AG08396 (cell line): ENCODE measurements at regions not wholly inside any gene's neighbourhood (a gene's known extent, or its start where the extent isn't known, plus 50 kb on each side); places are given as distances from the start of the nearest gene placed in this dataset.

Source experiments
- DNase-seq: peaks from one replicate; pipeline ENCODE4 v3.0.0; 2012; ENCODE audit warnings: low spot score, mixed read lengths

DNA sequence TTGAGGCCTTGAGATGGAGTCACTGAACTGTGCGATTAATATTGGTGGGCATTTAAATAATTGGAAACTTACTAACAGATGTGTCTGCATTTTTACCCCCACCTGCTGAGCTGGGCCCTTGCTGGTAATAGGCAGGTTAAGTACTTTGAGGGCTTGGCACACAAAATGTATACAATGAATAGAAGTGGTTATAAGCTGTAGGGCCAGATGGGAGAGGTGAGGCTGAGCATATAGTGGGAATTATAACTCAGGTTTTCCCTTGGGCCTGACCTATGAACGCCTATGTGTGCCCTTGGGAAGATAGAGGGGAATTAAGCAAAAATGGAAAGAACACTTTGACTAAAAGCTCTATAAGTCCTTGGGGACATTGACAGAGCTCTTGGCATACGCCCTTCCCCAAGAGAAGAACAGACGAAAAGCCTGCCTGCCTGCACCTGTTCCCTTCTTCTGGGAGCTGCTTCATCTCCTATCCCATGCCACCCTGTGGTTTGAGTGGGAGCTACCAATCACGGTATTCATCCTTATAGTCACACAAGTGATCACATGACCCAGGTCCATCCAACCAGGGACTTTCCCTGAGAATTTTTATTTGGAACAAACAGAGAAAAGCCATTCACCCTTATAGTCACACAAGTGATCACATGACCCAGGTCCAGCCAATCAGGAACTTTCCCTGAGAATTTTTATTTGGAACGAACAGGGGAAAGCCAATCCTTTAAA is 260.7 kb upstream of the CSF3R start:
- no peak for DNase-seq

DNA sequence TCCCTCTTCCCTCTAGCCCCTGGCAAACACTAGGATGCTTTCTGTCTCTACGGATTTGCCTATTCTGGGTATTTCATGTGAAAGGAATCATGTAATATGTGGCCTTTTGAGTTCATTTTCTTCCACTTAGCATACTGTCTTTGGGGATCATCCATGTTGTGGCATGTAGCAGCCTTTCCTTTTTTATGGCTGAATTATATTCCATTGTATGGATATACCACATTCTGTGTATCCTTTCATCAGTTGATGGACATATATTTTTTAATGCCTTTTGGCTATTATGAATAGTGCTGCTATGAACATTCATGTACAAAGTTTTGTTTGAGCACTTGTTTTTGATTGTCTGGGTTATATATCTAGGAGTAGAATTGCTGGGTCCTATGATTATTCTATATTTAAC is 258.4 kb upstream of the CSF3R start:
- DNase-seq: no peak

DNA sequence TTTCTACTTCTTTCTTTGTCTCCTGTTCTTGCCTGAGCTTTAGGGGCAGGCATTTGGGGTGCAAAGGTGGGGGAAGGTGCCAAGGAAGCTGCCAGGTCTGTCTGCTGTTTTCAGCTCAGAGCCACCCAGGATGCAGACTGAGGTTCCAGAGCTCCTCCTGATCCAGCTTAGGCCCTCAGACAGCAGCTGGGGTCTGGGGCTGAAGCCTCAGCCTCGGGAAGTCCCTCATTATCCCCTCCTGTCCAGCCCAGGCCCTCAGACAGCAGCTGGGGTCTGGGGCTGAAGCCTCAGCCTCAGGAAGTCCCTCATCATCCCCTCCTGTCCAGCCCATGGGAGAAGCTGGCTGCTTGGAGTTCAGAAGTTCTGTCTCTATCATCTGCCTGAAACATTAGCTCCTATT is 257.7 kb upstream of the CSF3R start:
- no peak for DNase-seq

DNA sequence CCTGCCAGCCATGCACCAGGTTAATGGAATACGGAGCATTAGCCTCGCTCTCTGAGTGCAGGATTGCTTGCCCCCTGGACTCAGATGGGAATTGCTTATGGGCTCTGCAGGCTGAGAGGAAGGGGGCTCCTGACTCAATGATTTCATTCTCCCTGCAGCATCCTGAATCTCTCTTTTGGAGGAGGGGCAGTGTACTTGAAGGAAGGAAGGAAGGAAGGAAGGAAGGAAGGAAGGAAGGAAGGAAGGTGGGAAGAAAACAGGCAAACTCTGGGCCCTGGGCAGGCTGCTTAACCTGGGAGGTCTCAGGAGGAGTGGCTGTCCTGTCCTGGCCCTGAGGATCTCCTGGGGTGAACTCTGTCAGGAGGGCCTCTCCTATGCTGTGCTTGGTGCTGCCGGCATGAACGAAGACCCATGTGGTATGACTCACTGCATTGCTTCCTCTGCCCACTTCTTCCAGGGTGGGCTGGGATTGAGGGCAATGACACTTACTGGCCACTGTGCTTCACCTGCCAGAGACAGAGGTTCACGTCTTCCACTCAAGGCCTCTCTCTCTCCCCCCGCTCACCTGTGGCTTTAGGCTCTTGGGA is 257.1 kb upstream of the CSF3R start:
- no peak for DNase-seq

DNA sequence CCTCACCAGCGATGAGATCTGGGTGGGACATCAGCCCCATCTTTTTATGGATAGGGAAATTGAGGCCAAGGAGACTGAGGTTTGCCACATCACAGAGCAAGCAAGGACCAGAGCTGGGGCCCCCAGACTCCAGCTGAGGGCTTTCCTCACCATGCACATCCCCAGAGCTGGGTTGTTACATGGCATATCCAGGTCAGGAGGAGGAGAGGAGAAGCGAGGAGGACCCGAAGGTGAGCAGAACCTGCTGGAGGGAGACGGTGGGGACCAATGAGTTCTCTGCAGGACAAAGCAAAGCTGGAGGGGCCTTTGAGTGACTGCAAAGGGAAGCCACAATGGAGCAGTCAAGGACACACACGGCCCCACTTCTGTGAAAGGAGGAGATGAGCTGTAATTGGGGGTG is 255.5 kb upstream of the CSF3R start:
- DNase-seq: no peak

DNA sequence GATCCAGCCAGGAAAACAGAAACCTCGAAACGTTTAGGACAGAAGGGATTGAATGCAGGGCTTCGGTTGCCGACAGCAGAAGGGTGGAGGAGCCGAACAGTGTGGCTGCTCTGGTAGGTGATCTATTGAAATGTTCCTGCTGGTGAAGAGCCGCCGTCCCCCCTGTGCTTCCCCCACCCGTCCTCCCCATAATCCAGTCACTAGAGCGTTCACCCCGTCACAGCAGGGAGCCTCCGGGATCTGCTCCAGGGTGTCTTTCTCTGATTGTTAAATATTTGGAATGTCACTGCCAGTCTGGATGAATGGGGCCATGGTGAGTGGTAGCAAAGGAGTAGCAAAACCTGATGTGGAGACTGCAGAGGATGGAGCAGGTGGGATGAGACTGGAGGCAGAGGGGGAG is 255.1 kb upstream of the CSF3R start:
- no peak for DNase-seq

DNA sequence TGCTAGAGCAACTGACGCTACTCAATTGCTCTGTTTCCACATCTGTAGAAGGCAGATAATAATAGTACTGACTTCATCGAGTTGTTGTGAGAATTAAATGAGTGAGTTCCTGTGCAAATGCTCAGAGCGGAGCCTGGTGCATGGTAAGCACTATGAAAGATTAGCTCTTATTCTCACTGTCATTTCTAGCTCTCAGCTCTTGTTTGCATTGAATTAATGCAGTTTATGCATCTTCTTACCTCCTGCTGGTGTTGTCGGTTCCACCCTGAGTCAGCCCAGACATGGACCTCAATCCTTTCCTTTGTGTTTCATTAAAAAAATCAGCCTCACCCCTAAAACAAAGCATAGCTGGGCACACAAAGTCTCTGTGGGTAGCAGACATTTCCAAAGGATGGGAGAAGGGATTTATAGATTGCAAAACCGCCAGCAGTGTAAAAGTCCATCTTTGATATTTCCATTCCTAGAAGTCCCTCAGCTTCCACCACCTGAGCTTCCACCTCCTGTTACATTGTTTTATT is 254.4 kb upstream of the CSF3R start:
- no peak for DNase-seq

DNA sequence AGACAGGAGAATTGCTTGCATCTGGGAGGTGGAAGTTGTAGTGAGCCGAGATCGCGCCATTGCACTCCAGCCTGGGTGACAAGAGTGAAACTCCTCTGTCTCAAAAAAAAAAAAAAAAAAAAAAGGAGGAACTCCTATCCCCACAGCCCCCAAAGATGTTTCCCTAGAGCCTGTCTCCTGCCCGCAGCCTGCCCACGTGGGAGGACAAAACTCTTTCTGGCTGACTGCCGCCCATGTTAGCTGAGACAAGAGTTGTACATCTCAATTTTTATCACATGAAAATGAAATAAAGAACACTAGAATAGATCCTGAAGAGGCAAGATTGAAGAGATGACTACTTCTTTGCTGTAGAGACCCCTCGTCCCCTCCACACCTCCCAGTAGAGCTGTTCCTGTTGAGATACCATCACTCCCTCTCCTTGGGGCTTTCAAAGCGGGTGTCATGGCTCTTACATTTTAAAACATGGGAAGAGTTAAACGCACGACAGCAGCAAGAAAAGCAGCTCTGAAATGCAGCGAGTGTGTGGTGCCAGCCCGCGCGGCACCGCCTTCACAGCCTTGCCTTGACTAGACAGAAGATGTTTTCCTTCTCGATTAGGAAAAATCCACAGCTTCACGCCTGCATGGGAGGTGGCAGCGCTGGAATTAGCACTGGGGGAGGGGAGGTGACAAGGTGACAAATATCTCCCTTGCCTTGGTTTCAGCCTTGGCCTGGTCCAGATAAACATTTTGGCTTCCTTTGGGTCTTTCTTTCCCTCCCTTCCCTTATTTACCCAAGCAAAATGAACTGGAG is 253.4 kb upstream of the CSF3R start:
- DNase-seq: no peak

DNA sequence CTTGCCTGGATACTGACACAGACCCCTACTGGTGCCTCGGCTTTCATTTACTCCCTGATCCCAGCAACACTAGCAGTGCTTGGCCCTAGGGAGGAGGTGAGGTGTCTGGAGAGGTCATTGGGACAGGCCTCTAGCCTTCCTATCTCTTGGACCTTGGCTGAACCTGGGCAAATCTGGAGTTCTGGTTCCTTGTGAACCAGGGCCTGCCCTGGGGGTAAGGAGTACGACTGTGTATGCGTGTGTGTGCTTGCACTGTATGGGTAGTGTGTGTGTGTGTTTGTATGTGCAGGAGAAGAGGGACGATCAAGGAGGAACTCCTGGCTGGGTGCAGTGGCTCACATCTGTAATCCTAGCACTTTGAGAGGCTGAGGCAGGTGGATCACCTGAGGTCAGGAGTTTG is 252.7 kb upstream of the CSF3R start:
- no peak for DNase-seq

DNA sequence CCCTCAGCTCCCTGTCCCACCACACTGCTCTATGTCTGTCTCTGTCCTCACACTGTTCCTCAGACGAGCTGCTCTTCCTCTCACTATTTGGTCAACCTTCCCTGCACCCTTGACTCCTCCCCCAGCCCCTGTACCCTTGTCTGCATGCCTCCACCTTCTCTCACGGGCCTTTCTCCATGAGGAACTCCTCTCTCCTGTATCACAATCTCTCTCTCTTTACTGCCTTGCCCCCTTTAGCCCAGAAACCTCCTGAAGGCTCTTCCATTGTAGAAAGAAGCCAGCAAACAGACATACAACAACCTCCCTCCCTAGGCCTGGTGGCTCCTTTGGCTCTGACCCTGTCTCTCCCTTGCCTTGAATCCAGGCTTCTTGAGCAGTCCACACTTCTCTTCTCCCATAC is 251.6 kb upstream of the CSF3R start:
- DNase-seq: no peak

DNA sequence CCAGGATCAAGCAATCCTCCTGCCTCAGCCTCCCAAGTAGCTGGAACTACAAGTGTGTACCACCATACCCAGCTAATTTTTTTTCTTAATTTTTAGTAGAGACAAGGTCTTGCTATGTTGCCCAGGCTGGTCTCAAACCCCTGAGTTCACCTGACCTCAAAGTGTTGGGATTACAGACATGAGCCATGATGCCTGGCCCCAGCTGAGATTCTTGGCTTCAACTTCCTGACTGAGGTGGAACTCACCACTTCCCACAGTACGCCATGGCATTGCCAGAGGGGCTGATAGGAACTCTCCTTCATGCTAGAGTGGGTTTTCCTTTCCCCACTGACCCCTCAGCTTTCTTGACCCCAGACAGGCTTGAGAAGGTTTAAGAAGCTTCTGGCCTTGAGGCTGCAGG is 251.0 kb upstream of the CSF3R start:
- DNase-seq: no peak

DNA sequence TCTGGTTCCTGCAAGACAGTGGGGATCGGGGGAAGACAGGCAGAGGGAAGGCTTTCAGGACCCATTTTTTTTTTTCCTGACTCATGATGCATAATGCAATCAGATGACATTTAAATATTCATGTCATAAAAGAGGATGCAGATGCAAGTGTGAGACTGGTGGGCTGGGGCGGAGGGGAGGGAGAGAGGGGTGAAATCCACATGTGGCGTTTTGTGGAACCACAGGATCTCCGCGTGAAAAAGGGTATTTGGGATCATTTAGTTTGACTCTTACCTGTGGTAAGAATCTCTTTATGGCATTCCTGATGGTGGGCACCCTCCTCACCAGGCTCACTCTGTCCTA is 249.3 kb upstream of the CSF3R start:
- DNase-seq: no peak

DNA sequence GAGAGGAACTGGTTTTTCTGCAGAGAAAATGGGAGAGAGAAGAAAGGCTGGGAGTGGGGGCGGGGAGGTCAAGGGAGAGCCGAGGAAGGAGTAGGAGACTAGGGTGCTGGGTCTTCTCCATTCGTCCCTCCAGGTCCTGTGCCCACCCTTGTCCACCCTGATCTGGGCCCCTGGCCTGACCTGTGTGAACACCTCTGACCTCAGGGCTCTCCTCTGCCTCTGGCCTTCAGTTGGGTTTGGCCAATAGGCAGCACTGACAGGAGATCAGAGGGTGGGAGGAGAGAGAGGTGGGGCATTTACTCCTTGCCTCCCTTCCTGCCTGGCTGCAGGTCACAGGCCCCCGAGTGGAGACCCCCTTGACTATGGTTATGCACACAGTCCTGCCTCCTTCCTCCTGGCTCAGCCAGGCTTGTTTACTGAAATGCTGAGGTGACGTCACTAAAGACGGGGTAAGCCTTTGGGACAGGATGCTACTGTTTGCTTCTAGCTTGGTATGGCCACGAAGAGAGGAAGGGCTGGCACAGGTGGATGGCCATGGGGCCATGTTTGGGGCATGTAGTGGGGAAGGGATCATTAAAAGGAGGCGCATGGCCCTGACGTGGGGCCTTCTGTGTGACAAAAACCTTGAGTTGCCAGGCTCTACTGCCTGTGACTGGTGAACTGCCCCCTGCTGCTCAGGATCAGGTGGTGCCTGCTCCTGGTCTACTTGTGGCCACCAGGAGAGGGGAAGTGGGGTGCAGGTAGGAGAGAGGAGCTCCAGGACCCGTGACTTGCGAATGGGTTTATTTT is 248.7 kb upstream of the CSF3R start:
- no peak for DNase-seq

DNA sequence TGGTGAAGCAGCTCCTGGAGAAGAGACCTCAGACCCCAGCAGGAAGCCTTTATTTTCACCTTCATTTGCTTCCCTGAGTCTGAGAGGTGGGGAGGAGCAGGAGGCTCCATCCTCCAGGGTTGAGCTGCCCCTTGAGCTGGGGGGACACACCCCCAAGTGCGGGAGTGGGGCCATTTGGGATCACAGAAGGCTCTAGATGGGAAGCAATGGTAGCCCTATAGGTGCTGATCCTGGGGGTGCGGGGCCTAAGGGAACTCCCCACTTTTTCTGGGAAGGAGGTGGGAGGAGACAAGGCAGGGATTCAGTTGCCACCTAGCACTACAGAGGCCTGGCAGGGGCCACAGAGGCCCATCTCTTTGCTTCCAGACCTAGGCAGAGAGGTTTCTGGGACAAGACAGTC is 247.9 kb upstream of the CSF3R start:
- no peak for DNase-seq

DNA sequence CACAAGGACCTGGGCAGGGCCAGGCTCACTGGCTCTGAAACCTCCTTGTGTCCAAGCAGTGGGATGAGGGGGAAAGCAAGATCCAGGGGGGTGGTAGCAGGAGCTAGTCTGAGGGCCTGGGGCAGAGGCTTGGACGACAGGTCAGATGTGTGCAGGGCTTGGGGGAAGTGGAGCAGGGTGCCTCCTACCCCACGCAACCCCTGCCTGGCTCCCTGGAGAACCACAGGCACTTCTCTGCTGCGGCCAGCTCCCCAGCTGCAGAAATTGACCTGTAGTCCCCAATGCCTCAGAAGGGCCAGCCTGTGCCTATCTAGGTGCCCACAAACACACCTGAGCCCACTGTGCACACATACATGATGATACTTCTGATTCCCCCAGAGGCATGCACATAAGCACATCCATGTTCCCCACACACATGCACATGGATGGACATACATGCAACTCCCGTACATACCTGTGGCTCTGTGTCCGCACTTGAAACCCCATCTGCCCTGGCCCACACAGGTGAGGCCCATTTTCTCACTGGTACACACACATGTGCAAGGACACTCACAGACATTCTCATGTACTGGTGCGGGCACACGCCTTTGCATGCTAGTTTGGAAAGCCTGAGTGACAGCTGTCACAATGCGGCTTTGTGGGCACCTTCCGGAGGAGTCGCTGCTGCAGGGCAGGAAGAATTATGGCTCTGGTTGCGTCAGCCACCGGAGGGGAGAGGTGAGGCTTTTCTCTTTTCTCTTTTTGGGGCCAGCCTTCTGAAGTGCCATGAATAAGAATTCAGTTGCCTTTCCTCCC is 247.2 kb upstream of the CSF3R start:
- no peak for DNase-seq

DNA sequence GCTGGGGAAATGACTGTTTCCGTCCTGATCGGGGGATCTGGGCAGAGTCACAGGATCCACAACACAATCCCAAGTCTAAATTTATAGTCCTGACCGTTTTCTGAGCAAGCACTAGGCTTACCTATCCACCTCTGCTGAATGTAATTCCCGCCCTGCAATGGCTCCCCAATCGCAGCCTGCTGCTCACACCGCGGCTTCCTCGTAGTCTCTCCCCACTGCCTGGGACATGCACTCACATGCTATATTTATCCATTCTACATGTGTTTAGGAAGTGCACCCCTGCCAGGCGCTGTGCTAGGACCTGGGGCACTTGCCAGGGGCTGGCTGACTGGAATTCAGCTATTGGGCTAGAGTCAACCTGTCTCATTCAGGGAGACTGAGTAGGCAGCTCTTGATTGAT is 246.6 kb upstream of the CSF3R start:
- no peak for DNase-seq

DNA sequence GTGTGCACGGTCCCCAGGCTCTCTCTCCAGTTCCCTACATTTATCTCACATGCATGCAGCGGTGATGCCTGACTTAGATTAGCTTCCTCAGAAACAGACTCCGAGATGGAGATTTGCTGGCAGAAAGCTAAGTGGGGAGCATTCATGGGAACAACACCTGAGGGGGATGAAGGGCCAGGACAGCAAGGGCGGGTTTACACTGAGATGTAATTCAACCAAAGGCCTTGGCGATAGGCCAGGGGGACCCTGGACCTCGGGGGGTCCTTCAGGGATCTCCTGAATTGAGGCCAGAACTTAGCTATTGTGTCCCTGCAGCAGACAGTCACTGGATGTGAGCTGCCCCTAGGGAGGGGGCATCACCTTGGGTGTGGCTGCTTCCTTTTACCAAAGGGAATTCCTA is 246.1 kb upstream of the CSF3R start:
- DNase-seq: no peak

DNA sequence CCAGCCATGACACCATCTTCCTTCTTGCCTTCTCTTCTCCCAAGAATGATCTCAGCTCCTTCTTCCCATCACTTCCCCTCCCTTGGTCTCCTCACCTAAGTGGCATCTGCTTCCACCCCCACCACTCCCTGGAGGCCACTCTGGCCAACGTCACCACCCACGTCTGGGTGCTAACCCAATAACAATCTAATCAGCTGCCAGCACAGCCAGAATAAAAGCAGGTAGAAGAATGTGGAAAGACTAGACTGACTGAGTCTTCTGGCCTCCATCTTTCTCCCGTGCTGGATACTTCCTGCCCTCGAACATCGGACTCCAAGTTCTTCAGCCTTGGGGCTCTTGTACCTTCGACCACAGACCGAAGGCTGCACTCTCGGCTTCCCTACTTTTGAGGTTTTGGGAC is 245.3 kb upstream of the CSF3R start:
- no peak for DNase-seq

DNA sequence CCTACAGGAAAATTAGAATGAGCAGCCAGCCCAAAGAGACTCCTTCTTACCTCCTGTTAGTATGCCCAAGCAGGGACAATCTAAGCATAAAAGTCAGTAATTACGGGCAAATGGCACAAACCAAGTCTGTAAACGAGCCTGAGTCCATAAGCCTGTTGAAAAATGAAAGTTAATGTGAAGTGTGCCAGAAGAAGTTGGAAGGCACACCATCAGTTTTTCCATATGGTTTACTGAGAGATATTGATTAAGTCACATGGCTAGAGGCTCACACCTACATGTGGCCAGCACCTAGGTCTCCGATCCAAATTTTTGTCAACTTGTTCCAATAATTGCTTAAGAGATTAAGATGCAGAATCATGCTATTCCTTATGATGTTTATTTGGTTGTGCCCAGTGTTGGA is 242.4 kb upstream of the CSF3R start:
- no peak for DNase-seq

DNA sequence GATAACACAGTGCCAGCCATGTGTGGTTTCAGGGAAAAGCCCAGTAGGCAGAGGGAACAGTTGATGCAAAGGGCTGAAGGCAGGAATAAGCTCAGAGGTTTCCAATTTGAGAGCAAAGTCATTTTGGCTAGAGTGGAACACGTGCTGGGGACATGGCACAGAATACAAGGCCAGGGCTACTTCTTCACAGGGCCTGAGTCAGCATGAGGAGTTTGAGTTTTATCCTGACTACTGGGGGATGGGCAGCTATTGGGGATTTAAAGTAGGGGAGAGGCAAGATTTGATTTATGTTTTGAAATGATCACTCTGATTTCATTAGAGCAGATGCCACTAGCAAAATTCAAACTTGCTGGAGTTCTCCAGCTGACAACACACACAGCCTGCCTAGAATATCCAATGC is 241.1 kb upstream of the CSF3R start:
- no peak for DNase-seq

DNA sequence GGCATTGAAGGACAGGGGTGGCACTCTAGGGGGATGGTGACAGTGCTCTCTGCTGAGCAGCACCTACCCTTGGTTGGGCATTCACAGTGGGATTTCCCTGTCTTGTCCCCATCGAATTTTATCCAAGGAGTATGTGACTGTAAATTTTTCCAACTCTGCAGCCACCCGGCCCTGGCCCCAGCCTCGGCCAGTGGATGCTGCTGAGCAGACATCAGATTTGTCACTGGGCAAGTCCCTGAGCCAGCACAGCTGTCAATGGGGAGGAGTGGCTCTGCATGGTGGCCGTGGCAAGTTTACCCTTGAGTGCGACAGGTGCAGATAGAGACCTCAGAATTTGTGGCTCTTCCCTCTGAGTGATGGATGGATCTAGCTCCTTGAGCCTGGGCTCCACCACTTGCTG is 240.2 kb upstream of the CSF3R start:
- no peak for DNase-seq

DNA sequence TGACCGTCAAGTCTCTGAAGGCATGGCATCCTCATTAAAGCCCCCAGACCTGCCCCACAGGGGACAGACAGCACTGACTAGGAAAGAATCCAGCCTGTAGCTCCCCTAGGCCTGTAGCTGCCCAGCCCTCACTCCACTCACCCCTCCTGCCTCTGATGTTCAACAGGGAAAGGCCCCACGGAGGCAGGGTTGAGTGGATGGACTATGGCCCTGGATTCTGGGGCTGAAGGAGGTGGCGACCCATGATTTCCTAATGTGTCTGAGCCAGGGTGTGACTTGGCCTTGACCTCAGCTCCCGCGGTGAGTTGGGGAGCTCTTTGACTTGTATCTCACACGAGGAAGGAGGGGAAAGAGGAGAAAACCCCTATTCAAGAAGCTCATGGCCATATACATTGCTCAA is 238.5 kb upstream of the CSF3R start:
- DNase-seq: no peak
